IPS DF 6.9 (cell line): ENCODE measurements at regions not wholly inside any gene's neighbourhood (a gene's known extent, or its start where the extent isn't known, plus 50 kb on each side); places are given as distances from the start of the nearest gene placed in this dataset.

Source experiments
- DNase-seq: peaks from one replicate; pipeline ENCODE4 v3.0.0-alpha.2; 2013; ENCODE audit warnings: low read depth, low spot score
- H3K27ac ChIP-seq: one replicate; pipeline ENCODE4 v1.5.1; 2013; ENCODE audit warnings: low read length, control low read depth
- H3K27me3 ChIP-seq: 2 replicates; pipeline ENCODE4 v1.6.1; 2013; ENCODE audit warnings: mild to moderate bottlenecking, low read length; ENCODE audit not compliant: control insufficient read depth, insufficient read depth
- H3K36me3 ChIP-seq: 2 replicates; pipeline ENCODE4 v1.6.1; 2013; ENCODE audit warnings: low read length; ENCODE audit not compliant: control insufficient read depth, insufficient read depth
- H3K4me1 ChIP-seq: 2 replicates; pipeline ENCODE4 v1.6.1; 2013; ENCODE audit warnings: low read length; ENCODE audit not compliant: control insufficient read depth, insufficient read depth
- H3K4me3 ChIP-seq: 2 replicates; pipeline ENCODE4 v1.5.1; 2013; ENCODE audit warnings: mild to moderate bottlenecking, low read length
- H3K9me3 ChIP-seq: 2 replicates; pipeline ENCODE4 v1.6.1; 2013; ENCODE audit warnings: low read length, inconsistent platforms; ENCODE audit not compliant: control insufficient read depth, insufficient read depth
- WGBS: extraction: QIAGEN DNeasy Blood & Tissue Kit; methylation state at CpG from one replicate; pipeline ENCODE4 v1.1.7; 2013; ENCODE audit warnings: mixed read lengths, missing lambda C conversion rate; ENCODE audit not compliant: insufficient read length, insufficient coverage; 5-methylcytosine and 5-hydroxymethylcytosine counted together

GRCh38 chr1:191577213-191577612 lies 581.0 kb upstream of the RGS18 start:
- DNase-seq: no peak
- Histone ChIP-seq H3K27ac (no peak overlapping the region), H3K9me3 (no peaks in the 10 kb centered on the region), H3K27me3 (no peaks in the 10 kb centered on the region), H3K4me3 (no peak overlapping the region), H3K4me1 (no peaks in the 10 kb centered on the region), H3K36me3 (no peaks in the 10 kb centered on the region)
- WGBS: no CpG with 5 or more reads among the region's 4 CpGs

- no peaks in the 10 kb centered on the region for H3K36me3 ChIP-seq
- no peak for DNase-seq
- no peaks in the 10 kb centered on the region for H3K27me3 ChIP-seq
- no CpG with 5 or more reads among the region's 1 CpG for WGBS
- no peaks in the 10 kb centered on the region for H3K4me1 ChIP-seq
- H3K9me3 ChIP-seq: no peaks in the 10 kb centered on the region
- no peak overlapping the region for H3K27ac ChIP-seq
- no peak overlapping the region for H3K4me3 ChIP-seq
Observed at GRCh38 chr1:191578281-191578680, 580.0 kb upstream of the RGS18 start.

DNA sequence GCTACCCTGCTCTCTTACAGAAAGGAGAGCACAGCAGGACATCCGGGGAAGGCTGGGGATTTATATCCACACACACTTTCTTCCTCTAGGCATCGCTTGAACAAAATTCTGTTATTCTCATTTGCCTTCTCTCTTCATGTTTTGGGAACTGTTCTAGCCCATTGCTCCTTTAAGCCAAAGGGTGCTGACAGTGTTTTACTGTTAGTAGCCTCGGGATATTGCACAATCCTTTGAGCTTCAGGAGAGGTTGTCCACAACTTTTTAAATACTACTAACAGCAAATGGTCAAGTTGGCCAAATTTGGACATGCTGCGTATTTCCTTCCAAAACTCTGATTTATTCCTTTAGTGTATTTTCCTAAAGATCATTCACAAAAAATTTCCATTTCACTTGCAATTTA lies 579.2 kb upstream of the RGS18 start:
- H3K27me3 ChIP-seq: no peaks in the 10 kb centered on the region
- no peaks in the 10 kb centered on the region for H3K4me1 ChIP-seq
- no peak overlapping the region for H3K4me3 ChIP-seq
- H3K27ac ChIP-seq: no peak overlapping the region
- no peaks in the 10 kb centered on the region for H3K9me3 ChIP-seq
- DNase-seq: no peak
- no CpG with 5 or more reads among the region's 4 CpGs for WGBS
- no peaks in the 10 kb centered on the region for H3K36me3 ChIP-seq

GRCh38 chr1:191582169-191582568 lies 576.1 kb upstream of the RGS18 start:
- Histone ChIP-seq H3K9me3 (no peaks in the 10 kb centered on the region), H3K36me3 (no peaks in the 10 kb centered on the region), H3K4me3 (no peak overlapping the region), H3K27ac (no peak overlapping the region), H3K27me3 (no peaks in the 10 kb centered on the region), H3K4me1 (no peaks in the 10 kb centered on the region)
- WGBS: no CpG with 5 or more reads among the region's 1 CpG
- DNase-seq: no peak

DNA sequence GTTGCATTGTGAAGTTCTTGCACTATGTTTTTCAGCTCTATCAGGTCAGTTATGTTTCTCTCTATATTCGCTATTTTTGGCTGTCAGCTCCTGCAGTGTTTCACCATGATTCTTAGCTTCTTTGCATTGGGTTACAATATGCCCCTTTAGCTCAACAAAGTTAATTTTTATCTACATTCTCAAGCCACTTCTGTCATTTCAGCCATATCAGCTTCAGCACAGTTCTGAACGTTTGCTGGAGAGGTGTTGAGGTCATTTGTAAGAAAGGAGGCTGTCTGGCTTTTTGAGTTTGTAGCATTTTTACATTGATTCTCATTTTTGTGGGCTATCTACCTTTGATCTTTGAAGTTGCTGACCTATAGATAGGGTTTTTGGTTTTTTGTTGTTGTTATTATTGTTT lies 573.2 kb upstream of the RGS18 start:
- H3K27ac ChIP-seq: no peak overlapping the region
- WGBS: no CpG with 5 or more reads among the region's 2 CpGs
- H3K36me3 ChIP-seq: no peaks in the 10 kb centered on the region
- no peaks in the 10 kb centered on the region for H3K4me1 ChIP-seq
- H3K4me3 ChIP-seq: no peak overlapping the region
- H3K9me3 ChIP-seq: no peaks in the 10 kb centered on the region
- H3K27me3 ChIP-seq: no peaks in the 10 kb centered on the region
- DNase-seq: no peak

GRCh38 chr1:191588905-191589304 lies 569.4 kb upstream of the RGS18 start:
- no peaks in the 10 kb centered on the region for H3K36me3 ChIP-seq
- H3K4me3 ChIP-seq: no peak overlapping the region
- H3K4me1 ChIP-seq: no peaks in the 10 kb centered on the region
- H3K9me3 ChIP-seq: no peaks in the 10 kb centered on the region
- no CpG with 5 or more reads among the region's 1 CpG for WGBS
- no peak overlapping the region for H3K27ac ChIP-seq
- DNase-seq: no peak
- no peaks in the 10 kb centered on the region for H3K27me3 ChIP-seq

- Histone ChIP-seq H3K27me3 (no peaks in the 10 kb centered on the region), H3K4me3 (no peak overlapping the region), H3K9me3 (no peaks in the 10 kb centered on the region), H3K4me1 (no peaks in the 10 kb centered on the region), H3K27ac (no peak overlapping the region), H3K36me3 (no peaks in the 10 kb centered on the region)
- 100% methylated on average over 2 of the region's 4 CpGs for WGBS
- DNase-seq: no peak
Observed at GRCh38 chr1:191589536-191589935, 568.7 kb upstream of the RGS18 start.

DNA sequence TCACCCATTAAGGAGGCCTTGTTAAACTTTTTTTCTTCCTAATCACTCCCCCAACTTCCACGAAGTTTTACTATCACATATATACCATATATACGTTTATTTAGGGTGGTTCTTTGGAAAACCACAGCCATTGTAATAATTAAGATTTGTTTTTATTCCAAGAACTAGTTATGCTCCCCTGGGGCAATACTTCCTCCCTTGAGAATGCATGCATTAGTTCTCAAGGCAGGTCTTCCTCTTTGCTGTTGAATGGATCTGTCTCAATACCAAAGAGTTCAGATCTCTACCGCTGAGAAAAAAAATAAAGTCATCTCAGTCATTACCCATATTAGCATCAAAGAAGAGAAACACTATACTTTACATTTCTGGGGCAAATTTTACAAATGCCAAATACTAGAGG lies 567.7 kb upstream of the RGS18 start:
- WGBS: 100% methylated on average over 1 of the region's 3 CpGs
- no peaks in the 10 kb centered on the region for H3K36me3 ChIP-seq
- no peaks in the 10 kb centered on the region for H3K4me1 ChIP-seq
- no peak overlapping the region for H3K27ac ChIP-seq
- no peaks in the 10 kb centered on the region for H3K9me3 ChIP-seq
- no peak for DNase-seq
- no peak overlapping the region for H3K4me3 ChIP-seq
- no peaks in the 10 kb centered on the region for H3K27me3 ChIP-seq

GRCh38 chr1:191592039-191592438 lies 566.2 kb upstream of the RGS18 start:
- Histone ChIP-seq H3K27me3 (no peaks in the 10 kb centered on the region), H3K4me3 (no peak overlapping the region), H3K4me1 (no peaks in the 10 kb centered on the region), H3K9me3 (no peaks in the 10 kb centered on the region), H3K27ac (no peak overlapping the region), H3K36me3 (no peaks in the 10 kb centered on the region)
- no peak for DNase-seq
- WGBS: no CpG with 5 or more reads among the region's 1 CpG

DNA sequence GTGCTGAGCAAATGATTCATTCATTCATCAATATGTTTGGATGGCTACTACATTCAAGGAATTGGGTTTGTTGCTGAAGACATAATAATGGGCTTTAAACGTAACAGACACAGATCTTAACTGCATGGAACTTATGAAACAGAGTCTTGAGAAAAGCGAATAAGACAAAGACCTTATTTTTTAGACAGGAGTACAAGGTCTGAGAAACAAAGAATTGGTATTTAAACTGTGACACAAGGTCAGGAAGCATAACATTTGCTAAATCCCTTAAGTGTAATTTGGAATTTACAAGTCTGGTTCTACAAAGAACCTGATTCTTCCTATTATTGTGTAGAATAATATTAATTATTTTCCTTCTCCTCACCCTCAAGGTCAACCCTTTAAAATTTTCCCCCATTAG lies 565.4 kb upstream of the RGS18 start:
- DNase-seq: no peak
- Histone ChIP-seq H3K4me3 (no peak overlapping the region), H3K27ac (no peak overlapping the region), H3K9me3 (no peaks in the 10 kb centered on the region), H3K4me1 (no peaks in the 10 kb centered on the region), H3K27me3 (no peaks in the 10 kb centered on the region), H3K36me3 (no peaks in the 10 kb centered on the region)
- WGBS: no CpG with 5 or more reads among the region's 2 CpGs

GRCh38 chr1:191595170-191595569 lies 563.1 kb upstream of the RGS18 start:
- Histone ChIP-seq H3K9me3 (no peaks in the 10 kb centered on the region), H3K36me3 (no peaks in the 10 kb centered on the region), H3K27me3 (no peaks in the 10 kb centered on the region), H3K4me3 (no peak overlapping the region), H3K27ac (no peak overlapping the region), H3K4me1 (no peaks in the 10 kb centered on the region)
- WGBS: no CpG with 5 or more reads among the region's 3 CpGs
- DNase-seq: no peak
